HepG2 (cell line): ENCODE measurements at regions not wholly inside any gene's neighbourhood (a gene's known extent, or its start where the extent isn't known, plus 50 kb on each side); places are given as distances from the start of the nearest gene placed in this dataset.

Experiments
- ARID2 ChIP-seq: sonication (generic); formaldehyde crosslinking; IDR thresholded peaks from 2 replicates; pipeline ENCODE4 v1.8.1; 2022; ENCODE audit warnings: mild to moderate bottlenecking, missing genetic modification reagents, borderline replicate concordance
- CREBL2 ChIP-seq: sonication (generic); formaldehyde crosslinking; IDR thresholded peaks from 2 replicates; pipeline ENCODE4 v1.8.1; 2023; ENCODE audit warnings: missing genetic modification reagents, mild to moderate bottlenecking, borderline replicate concordance
- CSRNP1 ChIP-seq: sonication (generic); formaldehyde crosslinking; IDR thresholded peaks from 2 replicates; pipeline ENCODE4 v1.8.1; 2023; ENCODE audit warnings: mild to moderate bottlenecking, missing genetic modification reagents
- ELF1 ChIP-seq: sonication (generic); formaldehyde crosslinking; IDR thresholded peaks from 2 replicates; pipeline ENCODE4 v1.4.0; 2020; ENCODE audit warnings: missing genetic modification reagents
- KLF15 ChIP-seq: sonication (generic); formaldehyde crosslinking; IDR thresholded peaks from 2 replicates; pipeline ENCODE4 v1.8.1; 2023; ENCODE audit warnings: borderline replicate concordance, mild to moderate bottlenecking, inconsistent platforms, missing genetic modification reagents, mixed read lengths
- MAZ ChIP-seq, 2 experiments: sonication (generic) in 1 of 2; formaldehyde crosslinking in 1 of 2; IDR thresholded peaks; 2 replicates each; pipeline versions ENCODE4 v1.5.0 to v1.6.1; 2012 to 2020; ENCODE audit warnings: low read depth in 2 of 2, mild to moderate bottlenecking in 2 of 2, borderline replicate concordance in 1 of 2, improper control_type of control experiment in 1 of 2, low read length in 1 of 2, missing genetic modification reagents in 1 of 2, moderate library complexity in 1 of 2
- MZF1 ChIP-seq: sonication (generic); formaldehyde crosslinking; IDR thresholded peaks from 2 replicates; pipeline ENCODE4 v1.8.1; 2023; ENCODE audit warnings: mild to moderate bottlenecking, missing genetic modification reagents, borderline replicate concordance
- NFYC ChIP-seq: IDR thresholded peaks from 2 replicates; pipeline ENCODE4 v1.6.1; 2016; ENCODE audit warnings: missing genetic modification reagents, missing compliant biosample characterization
- PRMT3 ChIP-seq: sonication (generic); formaldehyde crosslinking; IDR thresholded peaks from 2 replicates; pipeline ENCODE4 v1.8.1; 2022; ENCODE audit warnings: low read depth, mild to moderate bottlenecking, moderate library complexity, missing genetic modification reagents, borderline replicate concordance
- THYN1 ChIP-seq: sonication (generic); formaldehyde crosslinking; IDR thresholded peaks from 2 replicates; pipeline ENCODE4 v1.8.1; 2023; ENCODE audit warnings: low read depth, mild to moderate bottlenecking, moderate library complexity, missing genetic modification reagents, borderline replicate concordance
- ZC3H4 ChIP-seq: sonication (generic); formaldehyde crosslinking; IDR thresholded peaks from 2 replicates; pipeline ENCODE4 v1.4.0; 2020; ENCODE audit warnings: missing genetic modification reagents, borderline replicate concordance
- ZFP36 ChIP-seq: fragments of 150-350 bp; IDR thresholded peaks from 2 replicates; pipeline ENCODE4 v1.6.1; 2018; ENCODE audit warnings: borderline replicate concordance, low read length, low read depth; ENCODE audit not compliant: partially characterized antibody
- ZNF253 ChIP-seq: sonication (generic); formaldehyde crosslinking; IDR thresholded peaks from 2 replicates; pipeline ENCODE4 v1.8.0; 2022; ENCODE audit warnings: mild to moderate bottlenecking, missing genetic modification reagents, borderline replicate concordance
- ZNF280D ChIP-seq: sonication (generic); formaldehyde crosslinking; IDR thresholded peaks from 2 replicates; pipeline ENCODE4 v1.5.1; 2020; ENCODE audit warnings: mild to moderate bottlenecking, missing genetic modification reagents
- ZNF710 ChIP-seq: sonication (generic); formaldehyde crosslinking; IDR thresholded peaks from 2 replicates; pipeline ENCODE4 v1.5.0; 2020; ENCODE audit warnings: mild to moderate bottlenecking, missing genetic modification reagents, borderline replicate concordance
- ZSCAN22 ChIP-seq: sonication (generic); formaldehyde crosslinking; IDR thresholded peaks from 2 replicates; pipeline ENCODE4 v1.4.0; 2020; ENCODE audit warnings: mild to moderate bottlenecking, missing genetic modification reagents
- ZSCAN30 ChIP-seq: sonication (generic); formaldehyde crosslinking; IDR thresholded peaks from 2 replicates; pipeline ENCODE4 v1.5.0; 2020; ENCODE audit warnings: mild to moderate bottlenecking, missing genetic modification reagents
- TF ChIP-seq, protein P1 (sequence below): sonication (generic); formaldehyde crosslinking; IDR thresholded peaks from 2 replicates; pipeline ENCODE4 v1.4.0; 2020; ENCODE audit warnings: missing genetic modification reagents, borderline replicate concordance

DNA sequence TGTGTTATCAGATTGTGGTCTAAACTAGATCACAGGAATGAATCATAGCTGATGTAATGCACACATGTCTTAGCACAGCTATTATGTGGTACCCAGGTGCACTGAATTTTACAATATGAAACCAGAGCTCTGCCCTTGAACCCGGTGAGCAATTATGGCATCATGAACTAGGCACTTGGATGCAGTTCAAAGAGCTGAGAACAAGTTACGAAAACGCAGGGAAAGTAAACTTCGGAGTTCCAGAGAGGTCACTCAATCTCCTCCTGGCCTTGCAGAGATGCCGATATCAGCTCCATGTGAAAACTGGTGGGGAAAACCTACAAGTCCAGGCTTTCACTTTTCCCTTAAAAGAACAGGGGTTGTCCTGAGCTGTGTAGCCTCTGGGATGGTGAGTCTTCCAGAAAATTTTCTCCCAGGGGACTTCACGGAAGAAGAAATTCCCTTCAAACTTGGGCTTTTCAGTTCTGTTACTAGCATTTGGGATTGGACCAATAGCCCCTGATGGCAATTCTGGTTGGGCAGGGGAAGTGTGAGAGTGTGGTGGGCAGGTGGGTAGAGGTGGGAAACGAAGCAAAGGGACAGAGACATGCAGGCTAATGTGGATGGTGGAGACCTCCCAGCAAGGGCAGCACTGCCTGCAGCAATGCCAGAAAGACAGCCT lies 71.1 kb upstream of the SH3BP4 start (continued):
- TF ChIP-seq ELF1 (CRISPR knock-in tag): peak; percentile 43
- TF ChIP-seq MZF1 (CRISPR knock-in tag): no peak
- TF ChIP-seq CREBL2 (CRISPR knock-in tag): no peak
- TF ChIP-seq ZSCAN30 (CRISPR knock-in tag): peak; percentile 85; the same call in 1 of the 2 replicates
- TF ChIP-seq ZNF710 (CRISPR knock-in tag): peak; percentile 96
- TF ChIP-seq ZC3H4 (CRISPR knock-in tag): 0 out of 2 replicates have a peak, but pooled peaks have one; percentile 65
- TF ChIP-seq ZFP36: no peak
- TF ChIP-seq, protein P1, sequence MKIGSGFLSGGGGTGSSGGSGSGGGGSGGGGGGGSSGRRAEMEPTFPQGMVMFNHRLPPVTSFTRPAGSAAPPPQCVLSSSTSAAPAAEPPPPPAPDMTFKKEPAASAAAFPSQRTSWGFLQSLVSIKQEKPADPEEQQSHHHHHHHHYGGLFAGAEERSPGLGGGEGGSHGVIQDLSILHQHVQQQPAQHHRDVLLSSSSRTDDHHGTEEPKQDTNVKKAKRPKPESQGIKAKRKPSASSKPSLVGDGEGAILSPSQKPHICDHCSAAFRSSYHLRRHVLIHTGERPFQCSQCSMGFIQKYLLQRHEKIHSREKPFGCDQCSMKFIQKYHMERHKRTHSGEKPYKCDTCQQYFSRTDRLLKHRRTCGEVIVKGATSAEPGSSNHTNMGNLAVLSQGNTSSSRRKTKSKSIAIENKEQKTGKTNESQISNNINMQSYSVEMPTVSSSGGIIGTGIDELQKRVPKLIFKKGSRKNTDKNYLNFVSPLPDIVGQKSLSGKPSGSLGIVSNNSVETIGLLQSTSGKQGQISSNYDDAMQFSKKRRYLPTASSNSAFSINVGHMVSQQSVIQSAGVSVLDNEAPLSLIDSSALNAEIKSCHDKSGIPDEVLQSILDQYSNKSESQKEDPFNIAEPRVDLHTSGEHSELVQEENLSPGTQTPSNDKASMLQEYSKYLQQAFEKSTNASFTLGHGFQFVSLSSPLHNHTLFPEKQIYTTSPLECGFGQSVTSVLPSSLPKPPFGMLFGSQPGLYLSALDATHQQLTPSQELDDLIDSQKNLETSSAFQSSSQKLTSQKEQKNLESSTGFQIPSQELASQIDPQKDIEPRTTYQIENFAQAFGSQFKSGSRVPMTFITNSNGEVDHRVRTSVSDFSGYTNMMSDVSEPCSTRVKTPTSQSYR (CRISPR knock-in tag): peak; percentile 84; the same call in 1 of the 2 replicates
- TF ChIP-seq ARID2 (CRISPR knock-in tag): no peak
- no peak for TF ChIP-seq THYN1 (CRISPR knock-in tag)
- TF ChIP-seq MAZ (IDR thresholded peaks at IDR 0.05; ENCODE audit: borderline replicate concordance, low read depth, low read length): no peak
- TF ChIP-seq MAZ (CRISPR knock-in tag; IDR thresholded peaks at IDR 0.05; ENCODE audit: low read depth): no peak
- TF ChIP-seq ZNF280D (CRISPR knock-in tag): peak; percentile 88
- TF ChIP-seq PRMT3 (CRISPR knock-in tag): no peak
- TF ChIP-seq NFYC: no peak; the same call in 1 of the 2 replicates
- no peak for TF ChIP-seq ZNF253
- TF ChIP-seq KLF15 (CRISPR knock-in tag): no peak
- TF ChIP-seq CSRNP1 (CRISPR knock-in tag): 0 out of 2 replicates have a peak, but pooled peaks have one; percentile 41
- no peak for TF ChIP-seq ZSCAN22 (CRISPR knock-in tag)
